PC-9 (cell line): ENCODE measurements at regions not wholly inside any gene's neighbourhood (a gene's known extent, or its start where the extent isn't known, plus 50 kb on each side); places are given as distances from the start of the nearest gene placed in this dataset.
A peak's percentile ranks its signal among the peaks of the same experiment; 100 is the strongest.

Experiments
- BruUV-seq: library from RNA; stranded (reverse); fragments of 400-500 nt; replicated peaks from 2 replicates; lab custom pipeline; 2021; lab: Mats Ljungman, UMichigan
- CTCF ChIA-PET: fragments of 300-600 bp; sonication (Branson Sonifier 250); formaldehyde crosslinking; loops from one replicate; lab custom pipeline; 2022; ENCODE audit warnings: antibody characterized with exemption; lab: Charles Lee
- POLR2A ChIA-PET: fragments of 300-600 bp; sonication (Branson Sonifier 250); formaldehyde crosslinking; loops from one replicate; lab custom pipeline; 2022; ENCODE audit warnings: antibody characterized with exemption; ENCODE audit not compliant: unreplicated experiment; lab: Charles Lee
- DNase-seq, 2 experiments: peaks; one replicate each; pipeline versions ENCODE4 v3.0.0 to v3.0.0-alpha.2; 2015 to 2022; ENCODE audit warnings: mixed read lengths in 1 of 2
- H2AFZ ChIP-seq: fragments of 200-600 bp; sonication (generic); 2 replicates; pipeline ENCODE4 v1.8.1; 2017; ENCODE audit warnings: antibody characterized with exemption
- H3F3A ChIP-seq: fragments of 200-600 bp; sonication (generic); 2 replicates; pipeline ENCODE4 v1.8.1; 2017; ENCODE audit warnings: antibody characterized with exemption, mild to moderate bottlenecking, low read depth; ENCODE audit not compliant: insufficient read depth
- H3K27ac ChIP-seq: fragments of 200-600 bp; sonication (generic); 2 replicates; pipeline ENCODE4 v1.6.1; 2016; ENCODE audit warnings: mixed run types
- H3K27me3 ChIP-seq: fragments of 200-600 bp; sonication (generic); 2 replicates; pipeline ENCODE4 v1.6.1; 2016; ENCODE audit warnings: low read depth, mixed run types; ENCODE audit not compliant: insufficient read depth
- H3K36me3 ChIP-seq: fragments of 200-600 bp; sonication (generic); 2 replicates; pipeline ENCODE4 v1.6.1; 2016; ENCODE audit warnings: low read depth, mixed run types
- H3K4me1 ChIP-seq: fragments of 200-600 bp; sonication (generic); replicated peaks from 2 replicates; pipeline ENCODE4 v1.6.1; 2016; ENCODE audit warnings: mixed run types; ENCODE audit not compliant: insufficient read depth
- H3K4me2 ChIP-seq: fragments of 200-600 bp; sonication (generic); 2 replicates; pipeline ENCODE4 v1.6.1; 2017; ENCODE audit warnings: mixed run types
- H3K4me3 ChIP-seq: fragments of 200-600 bp; sonication (generic); 2 replicates; pipeline ENCODE4 v1.6.1; 2016; ENCODE audit warnings: mixed run types
- H3K79me2 ChIP-seq: fragments of 200-600 bp; sonication (generic); 2 replicates; pipeline ENCODE4 v1.6.1; 2017; ENCODE audit warnings: low read depth, mixed run types
- H3K9me2 ChIP-seq: fragments of 200-600 bp; sonication (generic); 2 replicates; pipeline ENCODE4 v1.8.1; 2017; ENCODE audit warnings: mild to moderate bottlenecking; ENCODE audit not compliant: insufficient read depth
- H3K9me3 ChIP-seq: fragments of 200-600 bp; sonication (generic); 2 replicates; pipeline ENCODE4 v1.8.1; 2016; ENCODE audit warnings: low read depth; ENCODE audit not compliant: insufficient read depth
- H4K20me1 ChIP-seq: fragments of 200-600 bp; sonication (generic); 2 replicates; pipeline ENCODE4 v1.8.1; 2017; ENCODE audit not compliant: insufficient read depth
- EZH2 ChIP-seq: fragments of 200-600 bp; sonication (generic); IDR thresholded peaks from 2 replicates; pipeline ENCODE4 v1.8.0; 2017; ENCODE audit warnings: antibody characterized with exemption, low read depth
- intact Hi-C: fragments of 100-400 bp; cut with micrococcal nuclease; formaldehyde crosslinking; loops from one replicate; pipeline ENCODE4 v1.10.0; 2022; ENCODE audit not compliant: unreplicated experiment
- TF ChIP-seq, protein P1 (sequence below): fragments of 200-600 bp; sonication (generic); conservative IDR thresholded peaks from 2 replicates; pipeline ENCODE4 v1.6.1; 2017; ENCODE audit warnings: mixed run types, antibody characterized with exemption, mild to moderate bottlenecking, moderate library complexity

DNA sequence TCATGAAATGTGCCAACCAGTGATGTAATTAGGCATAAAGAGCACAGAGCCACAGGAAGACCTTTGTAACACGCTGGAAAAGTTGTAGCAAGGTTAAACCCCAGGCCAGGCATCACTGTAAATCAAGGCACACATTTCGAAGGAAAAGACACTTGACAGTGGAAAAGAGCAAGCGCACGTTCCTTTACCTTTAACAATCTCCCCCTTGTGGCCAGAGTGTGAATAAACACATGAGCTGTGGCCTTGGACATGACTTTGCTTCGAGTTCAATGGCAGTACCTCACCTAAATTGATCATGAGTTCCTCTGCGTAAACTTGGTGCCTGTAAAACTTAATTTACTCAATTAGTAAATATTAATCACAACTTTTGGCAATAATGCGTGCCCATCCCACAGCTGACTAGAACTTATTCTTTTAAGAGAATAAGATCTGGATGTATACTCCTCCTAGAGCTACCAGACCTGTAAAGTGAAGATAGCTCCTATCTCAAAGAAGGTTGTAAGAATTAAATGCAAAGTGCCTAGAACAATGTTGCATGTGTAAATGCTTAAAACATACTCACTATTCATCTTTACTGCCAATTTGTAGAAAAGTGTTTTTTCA, 757.0 kb upstream of the NECTIN3 start:
- no TSS peak for BruUV-seq
- TF ChIP-seq, protein P1, sequence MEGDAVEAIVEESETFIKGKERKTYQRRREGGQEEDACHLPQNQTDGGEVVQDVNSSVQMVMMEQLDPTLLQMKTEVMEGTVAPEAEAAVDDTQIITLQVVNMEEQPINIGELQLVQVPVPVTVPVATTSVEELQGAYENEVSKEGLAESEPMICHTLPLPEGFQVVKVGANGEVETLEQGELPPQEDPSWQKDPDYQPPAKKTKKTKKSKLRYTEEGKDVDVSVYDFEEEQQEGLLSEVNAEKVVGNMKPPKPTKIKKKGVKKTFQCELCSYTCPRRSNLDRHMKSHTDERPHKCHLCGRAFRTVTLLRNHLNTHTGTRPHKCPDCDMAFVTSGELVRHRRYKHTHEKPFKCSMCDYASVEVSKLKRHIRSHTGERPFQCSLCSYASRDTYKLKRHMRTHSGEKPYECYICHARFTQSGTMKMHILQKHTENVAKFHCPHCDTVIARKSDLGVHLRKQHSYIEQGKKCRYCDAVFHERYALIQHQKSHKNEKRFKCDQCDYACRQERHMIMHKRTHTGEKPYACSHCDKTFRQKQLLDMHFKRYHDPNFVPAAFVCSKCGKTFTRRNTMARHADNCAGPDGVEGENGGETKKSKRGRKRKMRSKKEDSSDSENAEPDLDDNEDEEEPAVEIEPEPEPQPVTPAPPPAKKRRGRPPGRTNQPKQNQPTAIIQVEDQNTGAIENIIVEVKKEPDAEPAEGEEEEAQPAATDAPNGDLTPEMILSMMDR = peak; percentile 97
- no peak for TF ChIP-seq EZH2
- Histone ChIP-seq H3K36me3 (no peaks in the 10 kb centered on the region), H3K27ac (no peak overlapping the region), H2AFZ (no peak overlapping the region), H3K4me3 (no peak overlapping the region), H3K4me2 (no peak overlapping the region), H3K4me1 (no peaks in the 10 kb centered on the region), H3K79me2 (no peaks in the 10 kb centered on the region), H3K9me3 (no peaks in the 10 kb centered on the region), H4K20me1 (no peaks in the 10 kb centered on the region), H3K27me3 (no peaks in the 10 kb centered on the region), H3F3A (no peaks in the 10 kb centered on the region), H3K9me2 (no peaks in the 10 kb centered on the region)
- intact Hi-C loops = loop anchor here (10.0 kb wide), 2 partner anchors 580 to 760 kb away; partner anchors contain the start of gene NECTIN3
- DNase-seq = peak in 1 of 2 experiments; percentile 43
- CTCF ChIA-PET = interaction anchor here (0.7 to 1.2 kb wide), 3 partner anchors 343 to 783 kb away, joined by 3 to 4 read pairs (median 3); no protein-coding TSS in a partner anchor
- POLR2A ChIA-PET = interaction anchor here (0.6 kb wide), 1 partner anchor 388 kb away, joined by 5 read pairs; no protein-coding TSS in a partner anchor

DNA sequence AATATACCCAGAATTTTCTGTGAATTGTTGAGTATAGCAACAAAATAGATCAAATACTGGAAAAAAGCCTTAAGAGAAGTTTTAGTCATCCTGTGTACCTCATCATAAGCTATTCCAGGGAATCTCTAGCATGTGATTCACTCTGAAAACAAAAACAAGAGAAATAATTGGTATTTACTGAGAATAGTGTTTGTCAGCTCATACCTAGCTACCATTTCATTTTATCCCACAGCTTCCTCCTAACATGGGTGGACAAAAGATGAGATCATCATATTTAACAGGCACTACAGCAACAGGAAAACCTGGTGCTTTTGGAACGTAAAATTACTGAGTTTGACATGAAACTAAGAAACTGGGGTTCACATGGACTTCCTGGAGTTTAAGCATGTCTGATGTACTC, 753.5 kb upstream of the NECTIN3 start:
- H3F3A ChIP-seq = no peaks in the 10 kb centered on the region

DNA sequence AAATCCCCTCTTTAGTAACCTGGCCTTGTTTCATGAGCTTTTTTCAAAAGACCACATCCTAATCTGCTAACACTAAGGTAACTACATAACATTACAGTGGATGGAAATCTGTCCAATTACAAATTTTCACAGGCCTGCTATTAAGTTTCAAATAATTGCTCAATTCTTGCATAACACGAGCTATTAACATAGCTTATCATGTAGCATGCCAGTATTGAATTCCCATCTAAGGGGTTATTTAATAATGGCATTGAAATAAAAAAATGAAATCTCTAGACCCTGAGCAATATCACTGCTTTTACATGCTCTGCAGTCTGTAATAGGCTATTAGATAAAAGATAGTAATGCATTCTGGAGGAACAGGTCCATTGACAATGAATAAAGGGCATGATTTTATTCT, 748.3 kb upstream of the NECTIN3 start:
- Histone ChIP-seq H3K79me2 (no peaks in the 10 kb centered on the region), H3K9me2 (no peaks in the 10 kb centered on the region), H3F3A (no peaks in the 10 kb centered on the region), H3K4me1 (no peaks in the 10 kb centered on the region), H3K27me3 (no peaks in the 10 kb centered on the region), H2AFZ (no peak overlapping the region), H3K27ac (no peak overlapping the region), H3K4me3 (no peak overlapping the region), H3K36me3 (no peaks in the 10 kb centered on the region), H3K4me2 (no peak overlapping the region), H4K20me1 (no peaks in the 10 kb centered on the region), H3K9me3 (no peaks in the 10 kb centered on the region)
- TF ChIP-seq, protein P1 = no peak
- TF ChIP-seq EZH2 = no peak
- POLR2A ChIA-PET = no interaction called here
- intact Hi-C loops = no loop called here
- no TSS peak for BruUV-seq
- DNase-seq = no peak
- CTCF ChIA-PET = no interaction called here

More for the DNA sequence above, 753.5 kb upstream of the NECTIN3 start:
- Histone ChIP-seq H3K27ac (no peak overlapping the region), H2AFZ (no peak overlapping the region), H3K4me1 (no peaks in the 10 kb centered on the region), H3K27me3 (no peaks in the 10 kb centered on the region), H3K9me3 (no peaks in the 10 kb centered on the region), H3K4me3 (no peak overlapping the region), H3K36me3 (no peaks in the 10 kb centered on the region), H3K4me2 (no peak overlapping the region), H4K20me1 (no peaks in the 10 kb centered on the region), H3K9me2 (no peaks in the 10 kb centered on the region), H3K79me2 (no peaks in the 10 kb centered on the region)
- CTCF ChIA-PET = no interaction called here
- POLR2A ChIA-PET = no interaction called here
- BruUV-seq = no TSS peak
- intact Hi-C loops = loop anchor here (10.0 kb wide), 2 partner anchors 583 to 757 kb away; partner anchors contain the start of gene NECTIN3
- no peak for DNase-seq
- TF ChIP-seq, protein P1 = no peak
- no peak for TF ChIP-seq EZH2
